ENCODE measurements at regions not wholly inside any gene's neighbourhood (a gene's known extent, or its start where the extent isn't known, plus 50 kb on each side); places are given as distances from the start of the nearest gene placed in this dataset.

DNA sequence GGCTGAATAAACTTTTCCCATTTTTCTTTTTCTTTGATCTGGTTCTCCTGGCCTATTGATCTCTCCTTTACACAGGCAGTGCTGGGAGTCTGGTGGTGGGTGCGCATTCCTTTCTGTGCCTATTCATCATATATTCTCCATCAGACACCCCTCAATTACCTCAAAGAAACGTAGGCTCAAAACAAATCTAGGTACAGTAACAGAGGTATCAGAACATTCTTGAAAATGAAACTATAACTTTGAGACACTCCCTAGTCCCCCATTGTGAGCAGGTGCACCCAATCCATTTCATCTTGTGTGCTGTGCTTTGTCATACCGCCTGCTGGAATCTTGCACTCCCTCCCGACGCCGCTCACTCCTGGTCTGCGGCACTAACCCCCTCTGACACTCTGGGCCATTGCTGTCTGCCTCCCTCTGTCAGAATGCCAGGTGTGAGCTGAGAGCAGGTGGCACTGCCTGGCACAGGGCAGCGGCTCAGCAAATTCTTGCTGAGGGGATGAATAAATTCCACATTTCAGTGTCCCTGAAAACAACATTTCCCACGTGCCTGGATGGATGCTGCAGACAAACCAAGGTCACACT, 303.4 kb upstream of the EXOC2 start:
- no peak for TF ChIP-seq TAF1 (IDR thresholded peaks at IDR 0.05; ENCODE audit: borderline replicate concordance, insufficient read depth, low read length)
- no peak for TF ChIP-seq POLR2AphosphoS5 (IDR thresholded peaks at IDR 0.05; ENCODE audit: low read depth, low read length)
- no peak for TF ChIP-seq REST (IDR thresholded peaks at IDR 0.05; ENCODE audit: insufficient read depth in 1 of 2, low read depth in 2 of 2, low read length in 2 of 2)
